Muscle of leg (tissue), 3 donors: ENCODE measurements at regions not wholly inside any gene's neighbourhood (a gene's known extent, or its start where the extent isn't known, plus 50 kb on each side); places are given as distances from the start of the nearest gene placed in this dataset.
"Not testable (repeated sequence)": the region's sequence is repeated elsewhere in the genome, so short reads cannot be mapped to it uniquely, and the experiment has no call there.

Experiments
- DNase-seq: peaks from one replicate; pipeline ENCODE4 v3.0.0; 2013
- H3K27ac ChIP-seq: one replicate; pipeline ENCODE4 v1.5.1; 2013; ENCODE audit warnings: mild to moderate bottlenecking, low read length, control low read depth
- H3K27me3 ChIP-seq: one replicate; pipeline ENCODE4 v1.6.1; 2013; ENCODE audit warnings: low read length; ENCODE audit not compliant: control insufficient read depth, insufficient read depth
- H3K36me3 ChIP-seq: one replicate; pipeline ENCODE4 v1.6.1; 2013; ENCODE audit warnings: low read length; ENCODE audit not compliant: control insufficient read depth, insufficient read depth
- H3K4me1 ChIP-seq: one replicate; pipeline ENCODE4 v1.6.1; 2013; ENCODE audit warnings: low read length; ENCODE audit not compliant: control insufficient read depth, insufficient read depth
- H3K4me3 ChIP-seq: one replicate; pipeline ENCODE4 v1.5.1; 2013; ENCODE audit warnings: low read length, control low read depth
- H3K9me3 ChIP-seq: replicated peaks from 2 replicates; pipeline ENCODE4 v1.6.1; 2013; ENCODE audit warnings: low read depth, low read length; ENCODE audit not compliant: control insufficient read depth
- WGBS: methylation state at CpG from one replicate; pipeline ENCODE4 v1.1.5; 2013; ENCODE audit warnings: missing lambda C conversion rate; ENCODE audit not compliant: insufficient coverage; 5-methylcytosine and 5-hydroxymethylcytosine counted together

GRCh38 chr21:9648947-9649720 lies 872.2 kb upstream of the TPTE start:
- not testable (repeated sequence) for H3K36me3 ChIP-seq, DNase-seq
- no CpG with 5 or more reads among the region's 6 CpGs for WGBS

GRCh38 chr21:9652819-9653218 lies 868.6 kb upstream of the TPTE start:
- H3K36me3 ChIP-seq, DNase-seq, H3K4me3 ChIP-seq, H3K4me1 ChIP-seq, H3K27ac ChIP-seq, H3K27me3 ChIP-seq: not testable (repeated sequence)
- no CpG with 5 or more reads among the region's 2 CpGs for WGBS
- peaks cover 29% of the 10 kb centered on the region for H3K9me3 ChIP-seq

More at GRCh38 chr21:9648947-9649720, 872.2 kb upstream of the TPTE start:
- not testable (repeated sequence) for H3K27me3 ChIP-seq, H3K4me1 ChIP-seq, H3K27ac ChIP-seq, H3K4me3 ChIP-seq
- peaks cover 26% of the 10 kb centered on the region for H3K9me3 ChIP-seq

GRCh38 chr21:9655221-9655620 lies 866.2 kb upstream of the TPTE start:
- DNase-seq, H3K36me3 ChIP-seq, H3K4me3 ChIP-seq, H3K27ac ChIP-seq, H3K27me3 ChIP-seq, H3K4me1 ChIP-seq: not testable (repeated sequence)
- peaks cover 19% of the 10 kb centered on the region for H3K9me3 ChIP-seq
- WGBS, result 85% methylated on average over 4 of the region's 4 CpGs

- H3K9me3 ChIP-seq, result peaks cover 15% of the 10 kb centered on the region
- not testable (repeated sequence) for H3K36me3 ChIP-seq, H3K4me1 ChIP-seq, H3K27me3 ChIP-seq, H3K27ac ChIP-seq, H3K4me3 ChIP-seq, DNase-seq
- 70% methylated on average over 2 of the region's 4 CpGs for WGBS
These were observed 864.9 kb upstream of the TPTE start for GRCh38 chr21:9656455-9656854.

- H3K4me1 ChIP-seq, H3K27me3 ChIP-seq, H3K27ac ChIP-seq, DNase-seq, H3K36me3 ChIP-seq, H3K4me3 ChIP-seq: not testable (repeated sequence)
- H3K9me3 ChIP-seq, result peaks cover 14% of the 10 kb centered on the region
- WGBS, result 58% methylated on average over 5 of the region's 5 CpGs
These were observed 863.6 kb upstream of the TPTE start for GRCh38 chr21:9657779-9658178.

GRCh38 chr21:9659877-9660276 lies 861.5 kb upstream of the TPTE start:
- H3K27ac ChIP-seq, DNase-seq, H3K4me1 ChIP-seq, H3K27me3 ChIP-seq, H3K4me3 ChIP-seq, H3K36me3 ChIP-seq: not testable (repeated sequence)
- peaks cover 12% of the 10 kb centered on the region for H3K9me3 ChIP-seq
- WGBS, result no CpG with 5 or more reads among the region's 17 CpGs

GRCh38 chr21:9663914-9664729 lies 857.3 kb upstream of the TPTE start:
- DNase-seq, H3K27ac ChIP-seq, H3K27me3 ChIP-seq, H3K4me1 ChIP-seq, H3K9me3 ChIP-seq, H3K36me3 ChIP-seq, H3K4me3 ChIP-seq: not testable (repeated sequence)
- WGBS, result 100% methylated on average over 1 of the region's 18 CpGs

GRCh38 chr21:9675811-9676210 lies 845.6 kb upstream of the TPTE start:
- DNase-seq, H3K27me3 ChIP-seq, H3K27ac ChIP-seq, H3K4me1 ChIP-seq, H3K9me3 ChIP-seq, H3K36me3 ChIP-seq, H3K4me3 ChIP-seq: not testable (repeated sequence)
- 82% methylated on average over 3 of the region's 10 CpGs for WGBS

- H3K4me1 ChIP-seq, H3K9me3 ChIP-seq, H3K27me3 ChIP-seq, H3K36me3 ChIP-seq, H3K27ac ChIP-seq, DNase-seq, H3K4me3 ChIP-seq: not testable (repeated sequence)
- no CpG with 5 or more reads among the region's 18 CpGs for WGBS
These were observed 842.4 kb upstream of the TPTE start for GRCh38 chr21:9679029-9679428.

GRCh38 chr21:9688945-9689344 lies 832.4 kb upstream of the TPTE start:
- not testable (repeated sequence) for H3K36me3 ChIP-seq, H3K9me3 ChIP-seq, H3K4me1 ChIP-seq, DNase-seq, H3K4me3 ChIP-seq, H3K27ac ChIP-seq, H3K27me3 ChIP-seq
- WGBS, result no CpG with 5 or more reads among the region's 14 CpGs
